Activated gamma-delta T cell (primary cell): ENCODE measurements at regions not wholly inside any gene's neighbourhood (a gene's known extent, or its start where the extent isn't known, plus 50 kb on each side); places are given as distances from the start of the nearest gene placed in this dataset.

Source experiments
- DNase-seq: peaks from one replicate; lab custom pipeline; 2025; lab: John Stamatoyannopoulos, UW

GRCh38 chr11:134555510-134555909 is 143.5 kb upstream of the B3GAT1 start:
- DNase-seq = no peak

GRCh38 chr11:134554861-134555260 is 142.8 kb upstream of the B3GAT1 start:
- no peak for DNase-seq

- DNase-seq = no peak
Observed at GRCh38 chr11:134554106-134554505, 142.1 kb upstream of the B3GAT1 start.

- no peak for DNase-seq
Observed at GRCh38 chr11:134552749-134553148, 140.7 kb upstream of the B3GAT1 start.

GRCh38 chr11:134545521-134545920 is 133.5 kb upstream of the B3GAT1 start:
- no peak for DNase-seq

- DNase-seq = no peak
Observed at GRCh38 chr11:134544095-134544815, 132.2 kb upstream of the B3GAT1 start.

- DNase-seq = no peak
Observed at GRCh38 chr11:134543645-134544044, 131.6 kb upstream of the B3GAT1 start.

- DNase-seq = no peak
Observed at GRCh38 chr11:134543241-134543640, 131.2 kb upstream of the B3GAT1 start.

- DNase-seq = no peak
Observed at GRCh38 chr11:134542401-134543165, 130.5 kb upstream of the B3GAT1 start.

- DNase-seq = no peak
Observed at GRCh38 chr11:134541951-134542350, 129.9 kb upstream of the B3GAT1 start.

- no peak for DNase-seq
Observed at GRCh38 chr11:134541355-134541754, 129.3 kb upstream of the B3GAT1 start.

- DNase-seq = no peak
Observed at GRCh38 chr11:134539285-134539684, 127.2 kb upstream of the B3GAT1 start.

- DNase-seq = no peak
Observed at GRCh38 chr11:134538742-134539141, 126.7 kb upstream of the B3GAT1 start.

GRCh38 chr11:134537941-134538340 is 125.9 kb upstream of the B3GAT1 start:
- DNase-seq = no peak

- no peak for DNase-seq
Observed at GRCh38 chr11:134537296-134537695, 125.3 kb upstream of the B3GAT1 start.

- DNase-seq = no peak
Observed at GRCh38 chr11:134536677-134537076, 124.6 kb upstream of the B3GAT1 start.

- no peak for DNase-seq
Observed at GRCh38 chr11:134536219-134536618, 124.2 kb upstream of the B3GAT1 start.

- DNase-seq = no peak
Observed at GRCh38 chr11:134535029-134536025, 123.3 kb upstream of the B3GAT1 start.

- no peak for DNase-seq
Observed at GRCh38 chr11:134533511-134533910, 121.5 kb upstream of the B3GAT1 start.

GRCh38 chr11:134532921-134533421 is 120.9 kb upstream of the B3GAT1 start:
- DNase-seq = no peak

GRCh38 chr11:134532131-134532920 is 120.3 kb upstream of the B3GAT1 start:
- DNase-seq = no peak
